GM10248 (cell line): ENCODE measurements at regions not wholly inside any gene's neighbourhood (a gene's known extent, or its start where the extent isn't known, plus 50 kb on each side); places are given as distances from the start of the nearest gene placed in this dataset.

ENCODE experiments used
- CTCF ChIA-PET: fragments of 300-600 bp; sonication (Branson Sonifier 250); formaldehyde crosslinking; extraction: SDS; loops from one replicate; lab custom pipeline; 2021; ENCODE audit warnings: antibody characterized with exemption; lab: Yijun Ruan, JAX
- POLR2A ChIA-PET: fragments of 350-650 bp; sonication (Branson Sonifier 250); formaldehyde crosslinking; extraction: SDS; loops from one replicate; lab custom pipeline; 2020; ENCODE audit warnings: antibody characterized with exemption; lab: Yijun Ruan, JAX
- DNase-seq: peaks from one replicate; pipeline ENCODE4 v3.0.0; 2012; ENCODE audit errors: extremely low spot score
- TF ChIP-seq, protein P1 (sequence below): IDR thresholded peaks from 2 replicates; pipeline ENCODE4 v1.5.1; 2012; ENCODE audit warnings: mild to moderate bottlenecking, low read depth; ENCODE audit errors: extremely low read depth, missing control alignments, control extremely low read depth

DNA sequence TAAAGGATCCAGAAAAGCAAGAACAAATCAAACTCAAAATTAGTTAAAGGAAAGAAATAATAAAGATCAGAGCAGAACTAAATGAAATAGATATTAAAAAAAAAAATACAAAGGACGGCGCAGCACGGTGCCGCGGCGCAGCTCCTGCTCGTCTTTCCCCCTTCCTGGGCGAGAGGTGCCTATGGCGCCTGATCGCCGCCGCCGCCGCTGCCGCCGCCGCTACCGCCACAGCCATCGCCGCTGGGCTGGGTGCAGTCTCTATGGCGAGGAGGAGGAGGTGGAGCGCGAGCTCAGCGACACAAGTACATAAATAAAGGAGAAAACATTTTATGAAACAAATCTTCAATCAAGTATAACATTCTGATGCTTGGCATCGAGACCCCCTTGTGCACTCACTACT, 77.6 kb upstream of the VANGL1 start:
- CTCF ChIA-PET = interaction anchor here (1.5 kb wide), 1 partner anchor 22 kb away, joined by 3 read pairs; no protein-coding TSS in a partner anchor
- POLR2A ChIA-PET = no interaction called here
- no peak for DNase-seq
- TF ChIP-seq, protein P1, sequence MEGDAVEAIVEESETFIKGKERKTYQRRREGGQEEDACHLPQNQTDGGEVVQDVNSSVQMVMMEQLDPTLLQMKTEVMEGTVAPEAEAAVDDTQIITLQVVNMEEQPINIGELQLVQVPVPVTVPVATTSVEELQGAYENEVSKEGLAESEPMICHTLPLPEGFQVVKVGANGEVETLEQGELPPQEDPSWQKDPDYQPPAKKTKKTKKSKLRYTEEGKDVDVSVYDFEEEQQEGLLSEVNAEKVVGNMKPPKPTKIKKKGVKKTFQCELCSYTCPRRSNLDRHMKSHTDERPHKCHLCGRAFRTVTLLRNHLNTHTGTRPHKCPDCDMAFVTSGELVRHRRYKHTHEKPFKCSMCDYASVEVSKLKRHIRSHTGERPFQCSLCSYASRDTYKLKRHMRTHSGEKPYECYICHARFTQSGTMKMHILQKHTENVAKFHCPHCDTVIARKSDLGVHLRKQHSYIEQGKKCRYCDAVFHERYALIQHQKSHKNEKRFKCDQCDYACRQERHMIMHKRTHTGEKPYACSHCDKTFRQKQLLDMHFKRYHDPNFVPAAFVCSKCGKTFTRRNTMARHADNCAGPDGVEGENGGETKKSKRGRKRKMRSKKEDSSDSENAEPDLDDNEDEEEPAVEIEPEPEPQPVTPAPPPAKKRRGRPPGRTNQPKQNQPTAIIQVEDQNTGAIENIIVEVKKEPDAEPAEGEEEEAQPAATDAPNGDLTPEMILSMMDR = no peak

GRCh38 chr1:115560027-115560426, 81.7 kb upstream of the VANGL1 start:
- TF ChIP-seq, protein P1 = no peak
- ChIA-PET POLR2A (no interaction called here), CTCF (interaction anchor here (1.2 kb wide), 1 partner anchor 12 kb away, joined by 3 read pairs; no protein-coding TSS in a partner anchor)
- DNase-seq = no peak

- TF ChIP-seq, protein P1 = no peak
- ChIA-PET CTCF (interaction anchor here (1.1 kb wide), 1 partner anchor 37 kb away, joined by 3 read pairs; no protein-coding TSS in a partner anchor), POLR2A (no interaction called here)
- DNase-seq = no peak
These were observed 83.5 kb upstream of the VANGL1 start for GRCh38 chr1:115558275-115558674.

- ChIA-PET POLR2A (no interaction called here), CTCF (interaction anchor here (1.2 kb wide), 1 partner anchor 36 kb away, joined by 3 read pairs; no protein-coding TSS in a partner anchor)
- TF ChIP-seq, protein P1 = no peak
- DNase-seq = no peak
These were observed 84.1 kb upstream of the VANGL1 start for GRCh38 chr1:115557715-115558114.

GRCh38 chr1:115556236-115556635, 85.5 kb upstream of the VANGL1 start:
- ChIA-PET POLR2A (no interaction called here), CTCF (no interaction called here)
- TF ChIP-seq, protein P1 = no peak
- DNase-seq = no peak

DNA sequence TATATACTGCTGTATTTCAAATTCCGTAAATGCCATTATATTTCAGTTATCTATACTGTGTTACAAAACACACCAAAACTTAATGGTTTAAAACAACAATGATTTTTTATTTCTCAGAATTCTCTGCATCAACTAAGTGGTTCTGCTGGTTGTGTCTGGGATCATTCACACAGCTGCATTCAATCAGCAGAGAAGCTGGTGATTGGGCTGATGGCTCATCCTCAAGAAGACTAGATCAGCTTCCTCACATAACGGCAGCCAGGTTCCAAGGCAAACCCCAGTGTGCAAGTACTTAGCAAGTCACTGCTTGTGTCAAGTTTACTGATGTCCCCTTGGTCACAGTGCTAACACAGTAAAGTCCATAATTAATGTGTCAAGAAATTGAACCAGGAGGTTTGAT, 86.3 kb upstream of the VANGL1 start:
- no peak for DNase-seq
- ChIA-PET POLR2A (no interaction called here), CTCF (no interaction called here)
- TF ChIP-seq, protein P1 = no peak

DNA sequence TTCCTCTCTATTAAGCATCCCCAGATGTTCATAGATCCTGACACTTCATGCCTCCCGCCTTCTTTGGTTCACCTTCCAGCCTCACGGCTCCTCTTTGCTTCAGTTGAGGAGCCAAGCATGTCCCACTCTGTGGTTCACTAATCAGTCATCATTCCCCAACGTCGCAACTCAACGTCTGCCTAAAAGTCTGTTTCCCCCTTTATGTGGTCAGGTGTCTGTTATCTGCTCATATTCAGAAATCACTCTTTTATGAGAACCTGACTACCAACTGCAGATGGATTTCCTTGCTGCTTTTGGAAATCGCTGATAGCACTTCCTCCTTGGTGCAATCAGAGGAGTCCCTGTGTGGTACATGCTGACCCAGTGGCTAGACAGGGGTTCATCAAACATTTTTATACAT, 94.1 kb upstream of the VANGL1 start:
- DNase-seq = no peak
- TF ChIP-seq, protein P1 = no peak
- POLR2A ChIA-PET = no interaction called here
- CTCF ChIA-PET = interaction anchor here (0.8 to 1.1 kb wide), 2 partner anchors 13 to 27 kb away, joined by 3 read pairs; no protein-coding TSS in a partner anchor
